ENCODE measurements at regions not wholly inside any gene's neighbourhood (a gene's known extent, or its start where the extent isn't known, plus 50 kb on each side); places are given as distances from the start of the nearest gene placed in this dataset.

- TF ChIP-seq CTCF (IDR thresholded peaks at IDR 0.05) = no peak
- no peak for TF ChIP-seq POLR2A (IDR thresholded peaks at IDR 0.05)
- TF ChIP-seq POLR2AphosphoS5 (IDR thresholded peaks at IDR 0.05) = no peak
Measured at GRCh38 chr16:85992779-85993178, 93.8 kb downstream of the IRF8 start.
